GM12891 (cell line): ENCODE measurements at regions not wholly inside any gene's neighbourhood (a gene's known extent, or its start where the extent isn't known, plus 50 kb on each side); places are given as distances from the start of the nearest gene placed in this dataset.

Source experiments
- POLR2A ChIP-seq: IDR thresholded peaks from 2 replicates; pipeline ENCODE4 v1.6.1; 2011; ENCODE audit warnings: low read depth, low read length, control low read depth
- POLR2AphosphoS5 ChIP-seq: IDR thresholded peaks from 2 replicates; pipeline ENCODE4 v1.6.1; 2011; ENCODE audit warnings: low read depth, low read length, control low read depth

DNA sequence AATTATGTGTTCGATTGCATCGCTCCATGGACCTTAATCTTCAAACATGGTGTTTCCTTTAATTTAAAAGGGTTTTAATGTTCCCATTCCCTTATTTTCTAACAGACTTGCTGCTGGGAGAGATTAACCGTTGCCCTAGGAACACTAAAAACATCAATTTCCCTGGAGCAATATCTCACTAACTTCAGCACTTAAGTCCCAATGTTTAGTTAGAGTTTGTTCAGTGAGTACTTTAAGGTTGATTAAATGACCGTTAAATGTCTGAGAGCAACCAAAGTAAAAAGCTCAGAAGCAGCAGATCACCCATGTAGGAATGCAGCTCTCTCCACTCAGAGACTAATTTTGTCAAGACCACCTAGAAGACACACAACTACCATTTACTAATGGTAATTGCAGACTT, 111.2 kb upstream of the PDE5A start:
- TF ChIP-seq POLR2AphosphoS5 (no peak), POLR2A (no peak)
